Loucy (cell line): ENCODE measurements at regions not wholly inside any gene's neighbourhood (a gene's known extent, or its start where the extent isn't known, plus 50 kb on each side); places are given as distances from the start of the nearest gene placed in this dataset.
"Not testable (repeated sequence)": the region's sequence is repeated elsewhere in the genome, so short reads cannot be mapped to it uniquely, and the experiment has no call there.

Experiments used
- H2AFZ ChIP-seq: fragments of 200-600 bp; sonication (generic); 2 replicates; pipeline ENCODE4 v1.6.0; 2016; ENCODE audit warnings: antibody characterized with exemption, mild to moderate bottlenecking, low read length, moderate library complexity
- H3F3A ChIP-seq: fragments of 200-600 bp; 2 replicates; pipeline ENCODE4 v1.6.0; 2016; ENCODE audit warnings: antibody characterized with exemption, low read depth, mild to moderate bottlenecking
- H3K27me3 ChIP-seq: fragments of 200-600 bp; sonication (generic); 2 replicates; pipeline ENCODE4 v1.6.1; 2014; ENCODE audit warnings: low read length, mild to moderate bottlenecking; ENCODE audit not compliant: insufficient read depth, poor library complexity, severe bottlenecking
- H3K36me3 ChIP-seq: fragments of 200-600 bp; sonication (generic); 2 replicates; pipeline ENCODE4 v1.6.1; 2016; ENCODE audit warnings: low read length; ENCODE audit not compliant: insufficient read depth
- H3K4me1 ChIP-seq: fragments of 200-600 bp; sonication (generic); 2 replicates; pipeline ENCODE4 v1.5.1; 2014; ENCODE audit warnings: low read length, mild to moderate bottlenecking; ENCODE audit not compliant: insufficient read depth, poor library complexity, severe bottlenecking
- H3K4me2 ChIP-seq: fragments of 200-600 bp; sonication (generic); 2 replicates; pipeline ENCODE4 v1.6.0; 2014; ENCODE audit warnings: antibody characterized with exemption, low read length, low read depth, mild to moderate bottlenecking; ENCODE audit not compliant: poor library complexity, severe bottlenecking
- H3K4me3 ChIP-seq: fragments of 200-600 bp; sonication (generic); 2 replicates; pipeline ENCODE4 v1.5.1; 2014; ENCODE audit warnings: low read length, mild to moderate bottlenecking, mixed read lengths; ENCODE audit not compliant: poor library complexity, severe bottlenecking
- H3K79me2 ChIP-seq: fragments of 200-600 bp; sonication (generic); 2 replicates; pipeline ENCODE4 v1.6.1; 2014; ENCODE audit warnings: low read length; ENCODE audit not compliant: insufficient read depth
- H3K9ac ChIP-seq: fragments of 200-600 bp; sonication (generic); 2 replicates; pipeline ENCODE4 v1.6.0; 2014; ENCODE audit warnings: mild to moderate bottlenecking, low read depth, low read length, moderate library complexity; ENCODE audit not compliant: poor library complexity, severe bottlenecking
- H3K9me2 ChIP-seq: fragments of 200-600 bp; sonication (generic); replicated peaks from 2 replicates; pipeline ENCODE4 v1.6.1; 2016; ENCODE audit warnings: low read depth, low read length, mixed read lengths
- H3K9me3 ChIP-seq: fragments of 200-600 bp; sonication (generic); 2 replicates; pipeline ENCODE4 v1.6.1; 2014; ENCODE audit warnings: mild to moderate bottlenecking, antibody characterized with exemption, low read length, low read depth; ENCODE audit not compliant: insufficient read depth
- H4K20me1 ChIP-seq: fragments of 200-600 bp; sonication (generic); 2 replicates; pipeline ENCODE4 v1.6.0; 2014; ENCODE audit warnings: antibody characterized with exemption, low read length, mild to moderate bottlenecking; ENCODE audit not compliant: insufficient read depth, poor library complexity, severe bottlenecking

DNA sequence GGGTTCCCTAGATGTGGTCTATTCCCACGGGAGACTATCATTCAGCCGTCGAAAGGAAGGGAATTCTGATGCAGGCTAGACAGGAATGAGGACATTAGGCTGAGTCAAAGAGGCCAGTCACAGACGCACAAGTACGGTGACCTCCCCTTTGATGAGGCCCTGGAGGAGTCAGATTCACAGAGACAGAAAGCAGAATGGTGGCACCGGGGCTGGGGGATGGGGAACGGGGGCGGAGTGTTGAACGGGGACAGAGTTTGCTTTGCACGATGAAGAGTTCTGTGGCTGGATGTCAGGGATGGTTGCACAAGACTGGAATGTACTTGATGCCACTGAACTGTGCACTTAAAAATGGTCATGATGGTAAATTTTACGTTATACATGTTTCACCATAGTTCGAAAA lies 3983.1 kb upstream of the TPTE start:
- H3K4me3 ChIP-seq, H3K9ac ChIP-seq, H3F3A ChIP-seq, H3K4me2 ChIP-seq, H3K4me1 ChIP-seq, H3K27me3 ChIP-seq, H4K20me1 ChIP-seq, H3K36me3 ChIP-seq, H3K9me3 ChIP-seq, H3K79me2 ChIP-seq, H3K9me2 ChIP-seq, H2AFZ ChIP-seq: not testable (repeated sequence)

DNA sequence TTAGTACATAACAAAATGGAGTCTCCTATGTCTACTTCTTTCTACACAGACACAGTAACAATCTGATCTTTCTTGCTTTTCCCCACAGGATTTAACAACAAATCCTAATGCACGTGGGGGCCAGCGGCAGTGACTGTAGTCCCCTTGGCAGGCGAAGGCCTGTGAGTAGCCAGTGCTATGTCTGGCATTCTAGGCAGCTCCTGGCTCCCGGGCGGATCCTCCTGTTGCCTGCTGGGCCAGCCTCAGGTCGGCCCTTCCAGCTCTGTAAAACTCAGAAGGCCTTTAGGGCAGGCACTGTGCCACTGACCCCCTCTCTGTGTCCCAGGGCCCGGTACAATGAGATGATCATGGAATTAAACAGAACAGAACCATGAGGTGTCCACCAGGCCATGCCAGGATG lies 3981.7 kb upstream of the TPTE start:
- H3K4me2 ChIP-seq, H3K27me3 ChIP-seq, H3K4me1 ChIP-seq, H3K9me3 ChIP-seq, H3K9me2 ChIP-seq, H3K36me3 ChIP-seq, H3F3A ChIP-seq, H3K4me3 ChIP-seq, H2AFZ ChIP-seq, H4K20me1 ChIP-seq, H3K79me2 ChIP-seq, H3K9ac ChIP-seq: not testable (repeated sequence)

DNA sequence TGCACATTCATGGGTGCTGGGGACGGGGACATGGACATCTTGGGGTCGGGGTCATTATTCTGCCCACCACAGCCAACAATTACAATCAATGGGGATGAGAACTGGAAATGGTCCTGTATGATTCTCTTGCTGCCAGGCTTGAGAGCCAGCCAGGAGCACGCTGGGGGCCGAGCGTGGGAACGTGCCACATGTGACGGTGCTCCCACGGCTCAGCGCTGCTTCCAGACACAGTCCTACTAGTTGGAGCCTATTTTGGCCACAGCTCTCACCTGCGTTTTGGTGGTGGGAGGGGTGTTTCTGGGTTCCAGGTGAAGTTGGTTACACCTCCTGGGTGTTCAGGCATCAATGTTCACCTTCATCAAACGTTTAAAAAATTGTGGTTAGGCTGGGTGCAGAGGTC lies 3980.3 kb upstream of the TPTE start:
- H3K9ac ChIP-seq, H3K4me3 ChIP-seq, H3K27me3 ChIP-seq, H3K4me2 ChIP-seq, H4K20me1 ChIP-seq, H2AFZ ChIP-seq, H3K4me1 ChIP-seq, H3K79me2 ChIP-seq, H3K36me3 ChIP-seq, H3F3A ChIP-seq, H3K9me3 ChIP-seq, H3K9me2 ChIP-seq: not testable (repeated sequence)

DNA sequence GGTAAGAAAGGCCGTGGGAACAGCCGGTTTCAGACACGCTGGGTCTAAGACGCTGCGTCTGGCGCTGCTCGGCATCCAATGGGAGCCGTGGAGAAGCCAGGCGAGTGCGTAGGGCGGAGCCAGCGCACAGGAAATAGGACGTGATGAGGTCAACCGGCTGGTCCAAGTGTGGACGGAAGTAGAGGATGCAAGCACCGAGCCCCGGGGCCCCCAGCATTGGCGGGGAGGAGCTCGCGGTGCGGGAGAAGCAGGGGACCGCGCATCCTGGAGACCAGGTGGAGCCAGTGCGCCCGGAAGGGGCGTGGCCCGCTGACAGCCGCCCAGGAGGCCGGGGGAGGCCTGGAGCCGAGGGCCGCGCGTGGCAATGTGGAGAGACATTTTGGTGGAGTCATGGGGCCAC lies 3976.1 kb upstream of the TPTE start:
- not testable (repeated sequence) for H3K79me2 ChIP-seq, H4K20me1 ChIP-seq, H3K4me2 ChIP-seq, H3K4me1 ChIP-seq, H3K9ac ChIP-seq, H3K36me3 ChIP-seq, H3K4me3 ChIP-seq, H2AFZ ChIP-seq, H3K9me3 ChIP-seq, H3F3A ChIP-seq, H3K9me2 ChIP-seq, H3K27me3 ChIP-seq

DNA sequence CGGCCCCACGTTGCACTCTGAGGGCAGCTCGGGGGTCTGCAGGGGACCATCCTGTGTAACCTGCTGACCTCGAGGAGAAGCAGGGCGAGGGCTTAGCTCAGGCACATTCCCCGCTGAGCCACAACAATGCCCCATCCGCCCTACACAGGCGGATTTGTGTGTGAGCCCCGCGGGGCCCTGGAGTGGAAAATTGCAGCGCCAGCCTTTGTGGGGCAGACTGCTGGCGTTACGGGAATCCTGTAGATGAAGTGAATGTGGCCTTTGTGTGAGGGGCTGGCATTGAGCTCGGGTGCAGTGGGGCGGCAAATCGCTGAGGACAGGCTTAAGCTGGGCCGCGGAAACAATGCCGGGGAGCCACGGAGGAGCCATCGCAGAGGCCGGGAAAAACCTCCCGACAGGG lies 3970.3 kb upstream of the TPTE start:
- not testable (repeated sequence) for H3K9me3 ChIP-seq, H4K20me1 ChIP-seq, H3K9ac ChIP-seq

DNA sequence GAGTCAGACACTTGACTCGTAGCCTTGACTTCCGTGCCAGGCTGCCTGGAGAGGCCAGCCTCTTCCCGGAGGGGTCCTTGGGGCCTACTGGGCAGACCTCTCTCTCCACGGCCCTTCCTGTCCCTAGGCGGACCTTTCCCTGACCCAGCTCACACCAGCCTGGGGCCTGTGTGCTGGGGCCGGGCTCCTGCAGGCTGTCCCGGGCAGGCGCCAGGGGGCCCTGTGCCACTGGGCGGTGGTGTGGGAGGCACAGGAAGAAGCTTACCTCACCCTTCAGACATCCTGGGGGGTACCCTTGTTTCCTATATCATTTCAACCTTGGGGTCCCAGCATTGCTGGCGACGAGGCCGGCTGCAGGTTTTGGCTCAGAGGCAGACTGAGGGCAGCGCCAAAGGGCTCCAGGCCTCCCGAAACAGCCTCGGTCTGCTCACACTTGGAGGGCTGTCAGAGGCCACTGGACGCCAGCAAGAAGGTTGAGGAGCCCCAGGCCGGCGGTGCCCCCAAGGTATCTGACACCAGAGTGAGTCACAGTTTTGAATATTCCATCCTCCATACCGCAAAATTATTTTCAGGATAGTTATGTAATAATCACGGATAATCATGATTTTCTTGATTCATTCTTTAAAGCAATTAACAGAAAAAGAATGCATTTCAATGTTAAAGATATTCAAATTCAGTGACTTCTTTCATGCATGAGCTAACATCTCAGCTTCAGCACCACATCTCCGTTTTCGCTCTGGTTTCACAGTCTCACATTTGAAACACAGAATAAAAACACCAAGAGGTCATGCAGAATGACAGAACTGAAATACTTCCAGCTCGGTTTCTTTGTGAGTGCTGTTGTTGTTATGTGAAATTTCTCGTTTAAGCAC lies 3967.6 kb upstream of the TPTE start:
- not testable (repeated sequence) for H3K9me2 ChIP-seq, H4K20me1 ChIP-seq, H3K4me1 ChIP-seq, H3K4me2 ChIP-seq, H3K79me2 ChIP-seq, H3K4me3 ChIP-seq, H3K9me3 ChIP-seq, H3K9ac ChIP-seq, H3K36me3 ChIP-seq, H3F3A ChIP-seq, H3K27me3 ChIP-seq, H2AFZ ChIP-seq

More for the DNA sequence above, 3970.3 kb upstream of the TPTE start:
- H3K36me3 ChIP-seq, H2AFZ ChIP-seq, H3K79me2 ChIP-seq, H3F3A ChIP-seq, H3K4me1 ChIP-seq, H3K4me2 ChIP-seq, H3K4me3 ChIP-seq, H3K9me2 ChIP-seq, H3K27me3 ChIP-seq: not testable (repeated sequence)

DNA sequence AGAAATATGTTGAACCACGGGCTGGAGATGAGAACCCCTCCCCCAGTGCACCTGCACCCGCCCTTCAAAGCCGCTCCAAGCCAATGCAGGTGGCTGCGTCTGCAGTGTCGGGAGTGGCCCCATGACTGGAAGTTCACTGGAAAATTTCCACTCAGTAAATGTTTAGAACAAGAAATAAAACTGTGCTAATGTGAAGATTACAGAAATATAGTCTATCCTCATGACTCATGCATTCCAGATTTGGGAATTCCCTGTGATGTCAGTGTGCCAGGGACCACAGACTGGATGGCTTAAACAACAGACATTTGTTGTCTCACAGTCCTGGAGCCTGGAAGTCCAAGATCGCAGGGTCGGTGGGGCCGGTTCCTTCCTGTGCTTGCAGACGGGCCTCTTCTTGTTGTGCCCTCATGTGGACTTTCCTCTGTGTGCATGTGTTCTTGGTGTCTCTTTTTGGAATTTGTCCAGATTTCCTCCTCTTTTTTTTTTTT lies 3967.0 kb upstream of the TPTE start:
- not testable (repeated sequence) for H3K9me3 ChIP-seq, H3K79me2 ChIP-seq, H2AFZ ChIP-seq, H3K27me3 ChIP-seq, H3K36me3 ChIP-seq, H3F3A ChIP-seq, H4K20me1 ChIP-seq, H3K4me1 ChIP-seq, H3K9me2 ChIP-seq, H3K9ac ChIP-seq, H3K4me3 ChIP-seq, H3K4me2 ChIP-seq
